ENCODE measurements at regions not wholly inside any gene's neighbourhood (a gene's known extent, or its start where the extent isn't known, plus 50 kb on each side); places are given as distances from the start of the nearest gene placed in this dataset.

DNA sequence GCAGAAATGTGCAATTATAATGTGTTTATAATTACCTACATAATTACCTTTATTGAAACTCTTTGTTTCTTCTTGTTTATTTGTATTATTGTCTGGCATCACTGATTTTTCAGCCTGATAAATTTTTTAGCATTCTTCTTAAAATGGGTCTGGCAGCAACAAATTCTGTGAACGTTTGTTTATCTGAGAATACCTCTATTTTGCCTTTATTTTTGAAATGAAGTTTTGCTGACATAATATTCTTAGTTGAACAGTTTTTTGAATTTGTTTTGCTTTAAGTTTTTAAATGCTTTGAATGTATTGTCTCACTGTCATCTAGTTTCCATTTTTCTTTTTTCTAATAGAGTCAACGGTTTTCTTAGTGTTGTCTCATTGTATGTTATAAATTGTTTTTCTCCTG lies 1152.0 kb upstream of the CDH2 start:
- TF ChIP-seq, protein P1, sequence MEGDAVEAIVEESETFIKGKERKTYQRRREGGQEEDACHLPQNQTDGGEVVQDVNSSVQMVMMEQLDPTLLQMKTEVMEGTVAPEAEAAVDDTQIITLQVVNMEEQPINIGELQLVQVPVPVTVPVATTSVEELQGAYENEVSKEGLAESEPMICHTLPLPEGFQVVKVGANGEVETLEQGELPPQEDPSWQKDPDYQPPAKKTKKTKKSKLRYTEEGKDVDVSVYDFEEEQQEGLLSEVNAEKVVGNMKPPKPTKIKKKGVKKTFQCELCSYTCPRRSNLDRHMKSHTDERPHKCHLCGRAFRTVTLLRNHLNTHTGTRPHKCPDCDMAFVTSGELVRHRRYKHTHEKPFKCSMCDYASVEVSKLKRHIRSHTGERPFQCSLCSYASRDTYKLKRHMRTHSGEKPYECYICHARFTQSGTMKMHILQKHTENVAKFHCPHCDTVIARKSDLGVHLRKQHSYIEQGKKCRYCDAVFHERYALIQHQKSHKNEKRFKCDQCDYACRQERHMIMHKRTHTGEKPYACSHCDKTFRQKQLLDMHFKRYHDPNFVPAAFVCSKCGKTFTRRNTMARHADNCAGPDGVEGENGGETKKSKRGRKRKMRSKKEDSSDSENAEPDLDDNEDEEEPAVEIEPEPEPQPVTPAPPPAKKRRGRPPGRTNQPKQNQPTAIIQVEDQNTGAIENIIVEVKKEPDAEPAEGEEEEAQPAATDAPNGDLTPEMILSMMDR (IDR thresholded peaks at IDR 0.05; ENCODE audit: low read depth, low read length, poor library complexity, severe bottlenecking), result no peak
- TF ChIP-seq EZH2phosphoT487 (IDR thresholded peaks at IDR 0.05; ENCODE audit: borderline replicate concordance, low read length), result no peak

All from DOHH2 (cell line).